Pancreas (tissue), 10 donors: ENCODE measurements at regions not wholly inside any gene's neighbourhood (a gene's known extent, or its start where the extent isn't known, plus 50 kb on each side); places are given as distances from the start of the nearest gene placed in this dataset.

ENCODE experiments used
- ATAC-seq, 4 donors: fragments of 200-7000 bp; cut with Tn5 transposase; one replicate each; pipeline versions ENCODE4 v1.8.0 to v1.9.1; 2020; ENCODE audit warnings: mild to moderate bottlenecking in 4 of 4, moderate library complexity in 4 of 4
- DNase-seq, 6 donors: peaks; one replicate each; pipeline ENCODE4 v3.0.0-alpha.2; 2020
- FAIRE-seq: peaks from 2 replicates; lab custom pipeline; 2012; peaks lifted over from hg19 to GRCh38; lab: Jason Lieb, UNC
- H3K27ac ChIP-seq, 4 donors: fragments of 200-600 bp; sonication (generic); 1 replicate in 3 of 4; 2 replicates in 1 of 4; pipeline versions ENCODE4 v1.5.0 to v1.8.0; 2020
- H3K27me3 ChIP-seq, 4 donors: fragments of 200-600 bp; one replicate each; pipeline ENCODE4 v1.8.0; 2021
- H3K36me3 ChIP-seq, 3 donors: fragments of 200-600 bp; sonication (generic) in 1 of 3; one replicate each; pipeline versions ENCODE4 v1.5.0 to v1.8.0; 2020 to 2021
- H3K4me1 ChIP-seq, 3 donors: fragments of 200-600 bp; one replicate each; pipeline ENCODE4 v1.8.0; 2021
- H3K4me3 ChIP-seq, 4 donors: fragments of 200-600 bp; sonication (generic) in 2 of 4; one replicate each; pipeline versions ENCODE4 v1.5.0 to v1.8.0; 2020 to 2021
- H3K9me3 ChIP-seq, 4 donors: fragments of 200-600 bp; one replicate each; pipeline ENCODE4 v1.8.0; 2021
- CTCF ChIP-seq, 4 donors: fragments of 200-600 bp; sonication (generic) in 3 of 4; IDR thresholded peaks; one replicate each; pipeline versions ENCODE4 v1.5.0 to v1.8.0; 2021; ENCODE audit warnings: antibody characterized with exemption in 4 of 4
- WGBS, 2 donors: extraction: QIAGEN DNeasy Blood & Tissue Kit; methylation state at CpG; one replicate each; pipeline ENCODE4 v1.1.7; 2013; 5-methylcytosine and 5-hydroxymethylcytosine counted together
- intact Hi-C, 3 donors: fragments of 100-400 bp; cut with DNase I; formaldehyde crosslinking; loops; one replicate each; pipeline versions ENCODE4 v1.11.1 to v1.14.2; 2022
- donor health status: healthy with polysubstance abuse.
- donor health status: DM: no; HTN: no; CAD: no; lungs with moderate emphysema.
- donor health status: DM: no; HTN: no; CAD: no.
- donor health status: control.
- donor health status: control.
- donor health status: Bipolar disorder and iron deficiency.
- donor health status: DM: yes; HTN: yes; CAD: no.
- donor health status: DM: no; HTN: no; CAD: no.
- donor health status: DM: no; HTN: no; CAD: no.
- donor health status: DM: yes; HTN: yes; CAD: no.

GRCh38 chr7:36083626-36084380 lies 69.3 kb upstream of the EEPD1 start:
- intact Hi-C loops: loop anchor here in 1 of 3 donors (5.0 kb wide), 1 partner anchor 208 kb away; no protein-coding TSS in a partner anchor
- H3K27ac ChIP-seq: no peak overlapping the region
- no peak for DNase-seq
- FAIRE-seq: no peak
- no peak overlapping the region for H3K4me3 ChIP-seq
- no peaks in the 10 kb centered on the region for H3K9me3 ChIP-seq
- no peaks in the 10 kb centered on the region for H3K36me3 ChIP-seq
- H3K27me3 ChIP-seq: no peaks in the 10 kb centered on the region
- H3K4me1 ChIP-seq: no peaks in the 10 kb centered on the region
- TF ChIP-seq CTCF (IDR thresholded peaks at IDR 0.05): no peak
- ATAC-seq: no peak
- 85 to 90% methylated on average over 12 of the region's 12 CpGs for WGBS, 2 donors

GRCh38 chr7:36084485-36085091 lies 68.5 kb upstream of the EEPD1 start:
- intact Hi-C loops: loop anchor here in 1 of 3 donors (5.0 kb wide), 1 partner anchor 208 kb away; no protein-coding TSS in a partner anchor

GRCh38 chr7:36085096-36085495 lies 68.0 kb upstream of the EEPD1 start:
- Histone ChIP-seq H3K4me1 (no peaks in the 10 kb centered on the region), H3K4me3 (no peak overlapping the region), H3K36me3 (no peaks in the 10 kb centered on the region), H3K27me3 (no peaks in the 10 kb centered on the region), H3K9me3 (no peaks in the 10 kb centered on the region), H3K27ac (no peak overlapping the region)
- FAIRE-seq (no peak), DNase-seq (no peak), ATAC-seq (no peak)
- intact Hi-C loops: no loop called here
- no peak for TF ChIP-seq CTCF (IDR thresholded peaks at IDR 0.05)
- 93 to 94% methylated on average over 16 of the region's 16 CpGs for WGBS, 2 donors

More at GRCh38 chr7:36084485-36085091, 68.5 kb upstream of the EEPD1 start:
- H3K9me3 ChIP-seq: no peaks in the 10 kb centered on the region
- WGBS, 2 donors: 67 to 68% methylated on average over 26 of the region's 26 CpGs
- H3K27ac ChIP-seq: no peak overlapping the region
- DNase-seq: peak; percentile 76 to 91 (median 80)
- no peaks in the 10 kb centered on the region for H3K27me3 ChIP-seq
- no peak overlapping the region for H3K4me3 ChIP-seq
- ATAC-seq: peak; percentile 94 to 99 (median 98)
- H3K36me3 ChIP-seq: no peaks in the 10 kb centered on the region
- FAIRE-seq: no peak
- peak in 2 of 4 donors; percentile 24 to 26 for TF ChIP-seq CTCF (IDR thresholded peaks at IDR 0.05)
- no peaks in the 10 kb centered on the region for H3K4me1 ChIP-seq

- H3K27ac ChIP-seq: no peak overlapping the region
- no peaks in the 10 kb centered on the region for H3K9me3 ChIP-seq
- no peak overlapping the region for H3K4me3 ChIP-seq
- ATAC-seq (no peak), FAIRE-seq (no peak), DNase-seq (no peak)
- H3K27me3 ChIP-seq: no peaks in the 10 kb centered on the region
- H3K4me1 ChIP-seq: peaks cover 2 to 8% (median 3%) of the 10 kb centered on the region in 3 donors
- no peaks in the 10 kb centered on the region for H3K36me3 ChIP-seq
- intact Hi-C loops: no loop called here
- no peak for TF ChIP-seq CTCF (IDR thresholded peaks at IDR 0.05)
Observed at GRCh38 chr7:36086571-36086970, 66.5 kb upstream of the EEPD1 start.

- FAIRE-seq (no peak), DNase-seq (no peak), ATAC-seq (no peak)
- intact Hi-C loops: no loop called here
- WGBS, 2 donors: 78 to 85% methylated on average over 2 of the region's 2 CpGs
- no peaks in the 10 kb centered on the region for H3K9me3 ChIP-seq
- no peaks in the 10 kb centered on the region for H3K36me3 ChIP-seq
- H3K27me3 ChIP-seq: no peaks in the 10 kb centered on the region
- no peak for TF ChIP-seq CTCF (IDR thresholded peaks at IDR 0.05)
- H3K27ac ChIP-seq: no peak overlapping the region
- peaks cover 11 to 15% (median 14%) of the 10 kb centered on the region in 3 donors for H3K4me1 ChIP-seq
- no peak overlapping the region for H3K4me3 ChIP-seq
Observed at GRCh38 chr7:36088553-36088952, 64.5 kb upstream of the EEPD1 start.
